Large intestine (tissue), 3 donors: ENCODE measurements at regions not wholly inside any gene's neighbourhood (a gene's known extent, or its start where the extent isn't known, plus 50 kb on each side); places are given as distances from the start of the nearest gene placed in this dataset.

Experiments
- DNase-seq, 2 donors: peaks; one replicate each; pipeline versions ENCODE4 v3.0.0 to v3.0.0-alpha.2; 2013
- H3K27ac ChIP-seq: one replicate; pipeline ENCODE4 v1.5.1; 2013; ENCODE audit warnings: low read length
- H3K27me3 ChIP-seq: 2 replicates; pipeline ENCODE4 v1.6.1; 2013; ENCODE audit warnings: low read length; ENCODE audit not compliant: control insufficient read depth, insufficient read depth
- H3K36me3 ChIP-seq: 2 replicates; pipeline ENCODE4 v1.6.1; 2013; ENCODE audit warnings: low read length; ENCODE audit not compliant: control insufficient read depth, insufficient read depth
- H3K4me1 ChIP-seq: one replicate; pipeline ENCODE4 v1.6.1; 2013; ENCODE audit warnings: low read length; ENCODE audit not compliant: control insufficient read depth, insufficient read depth
- H3K4me3 ChIP-seq: one replicate; pipeline ENCODE4 v1.5.1; 2013; ENCODE audit warnings: low read length
- H3K9me3 ChIP-seq: one replicate; pipeline ENCODE4 v1.6.1; 2013; ENCODE audit warnings: mild to moderate bottlenecking, low read depth, low read length, moderate library complexity; ENCODE audit not compliant: control insufficient read depth
- WGBS: methylation state at CpG from one replicate; pipeline ENCODE4 v1.1.5; 2013; ENCODE audit warnings: low lambda C conversion rate; ENCODE audit not compliant: insufficient coverage; 5-methylcytosine and 5-hydroxymethylcytosine counted together

DNA sequence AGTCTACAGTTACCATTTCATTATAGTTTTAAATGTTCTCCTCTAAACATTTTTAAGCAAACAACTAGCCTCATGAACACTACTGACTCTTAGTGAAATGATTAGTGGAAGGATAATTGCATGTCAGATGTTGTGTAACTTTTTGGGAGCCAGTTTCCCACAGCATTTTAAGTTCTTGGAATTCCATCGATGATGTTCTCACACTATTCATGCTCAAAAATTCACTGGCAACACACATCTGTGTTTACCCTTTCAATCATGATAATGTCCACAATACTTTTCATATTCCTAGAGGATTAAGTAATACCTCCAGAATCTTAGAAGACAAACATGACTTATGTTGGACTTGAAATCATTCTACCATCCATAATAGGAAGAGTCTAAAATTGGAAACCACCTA is 678.1 kb upstream of the ID4 start:
- Histone ChIP-seq H3K9me3 (no peaks in the 10 kb centered on the region), H3K4me1 (no peaks in the 10 kb centered on the region), H3K27ac (no peak overlapping the region), H3K4me3 (no peak overlapping the region), H3K36me3 (no peaks in the 10 kb centered on the region), H3K27me3 (no peaks in the 10 kb centered on the region)
- DNase-seq = no peak
- WGBS = no CpG with 5 or more reads among the region's 1 CpG

DNA sequence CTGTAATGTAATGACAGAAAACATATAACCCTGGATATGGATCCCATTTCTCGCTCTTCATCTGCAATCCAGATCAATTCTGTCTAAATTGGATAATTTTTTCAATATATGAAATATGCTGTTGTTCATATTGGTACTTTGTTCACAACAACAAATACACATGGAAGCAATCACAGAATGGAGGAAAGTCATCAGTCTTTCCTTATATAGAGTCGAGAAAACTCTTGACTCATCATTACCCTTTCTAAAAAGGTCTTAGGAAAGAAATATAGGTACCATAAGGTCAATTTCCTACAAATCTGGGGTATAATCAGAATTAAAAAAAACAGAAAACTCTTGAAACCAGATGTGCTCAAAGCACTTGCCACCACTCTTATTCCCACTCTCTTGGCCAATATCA is 677.6 kb upstream of the ID4 start:
- Histone ChIP-seq H3K4me3 (no peak overlapping the region), H3K36me3 (no peaks in the 10 kb centered on the region), H3K27ac (no peak overlapping the region), H3K9me3 (no peaks in the 10 kb centered on the region), H3K4me1 (no peaks in the 10 kb centered on the region), H3K27me3 (no peaks in the 10 kb centered on the region)
- no peak for DNase-seq
- WGBS = 100% methylated on average over 2 of the region's 2 CpGs

DNA sequence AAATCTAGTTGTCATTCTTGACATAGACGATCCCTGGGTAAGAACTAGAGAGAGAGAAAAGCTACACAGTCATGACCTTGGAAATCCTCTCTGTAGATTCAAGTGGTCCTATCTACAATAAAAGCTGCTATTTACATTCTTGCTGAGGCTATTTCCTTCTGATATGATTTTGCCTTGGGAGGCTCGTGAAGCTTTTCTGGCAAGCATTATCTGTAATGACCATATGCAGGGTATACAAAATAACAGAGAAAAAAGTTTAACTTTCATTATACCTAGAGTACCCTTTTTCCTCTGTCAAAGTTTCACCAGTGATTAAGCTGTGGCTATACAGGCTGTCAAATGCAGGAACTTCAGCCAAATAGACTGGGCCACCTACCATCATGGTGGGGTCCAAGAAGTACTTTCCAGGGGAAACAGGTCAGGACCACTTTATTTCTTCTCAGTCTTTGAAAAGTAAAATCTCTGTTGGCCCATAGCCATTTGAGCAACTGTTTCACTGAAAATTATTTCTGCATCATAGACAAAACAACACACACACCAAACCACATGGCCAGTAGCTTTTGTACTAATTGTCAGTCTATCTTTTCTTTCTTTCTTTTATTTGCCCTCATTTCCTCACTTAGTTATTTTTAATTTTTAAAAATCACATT is 677.0 kb upstream of the ID4 start:
- Histone ChIP-seq H3K36me3 (no peaks in the 10 kb centered on the region), H3K4me3 (no peak overlapping the region), H3K27me3 (no peaks in the 10 kb centered on the region), H3K4me1 (no peaks in the 10 kb centered on the region), H3K9me3 (no peaks in the 10 kb centered on the region), H3K27ac (no peak overlapping the region)
- DNase-seq = no peak
- 40% methylated on average over 1 of the region's 2 CpGs for WGBS

DNA sequence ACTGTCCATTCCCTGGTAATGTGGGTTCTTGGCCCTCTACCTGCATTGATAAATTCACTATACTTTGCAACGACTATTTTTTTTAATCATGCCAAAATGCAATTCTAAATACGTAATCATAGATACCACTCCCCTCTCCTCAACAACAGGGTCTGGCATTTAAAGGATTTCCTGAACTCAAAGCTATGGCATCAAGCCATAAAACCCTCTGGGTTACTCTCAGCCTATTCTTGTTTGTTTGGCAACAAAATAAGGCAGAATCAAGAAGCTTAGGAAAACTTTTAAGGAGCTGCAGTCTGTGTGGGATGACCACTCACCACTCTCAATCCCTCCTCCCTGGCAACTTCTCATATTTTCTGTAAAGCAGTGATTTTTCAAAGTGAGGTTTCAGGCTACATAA is 669.9 kb upstream of the ID4 start:
- 30% methylated on average over 2 of the region's 2 CpGs for WGBS

DNA sequence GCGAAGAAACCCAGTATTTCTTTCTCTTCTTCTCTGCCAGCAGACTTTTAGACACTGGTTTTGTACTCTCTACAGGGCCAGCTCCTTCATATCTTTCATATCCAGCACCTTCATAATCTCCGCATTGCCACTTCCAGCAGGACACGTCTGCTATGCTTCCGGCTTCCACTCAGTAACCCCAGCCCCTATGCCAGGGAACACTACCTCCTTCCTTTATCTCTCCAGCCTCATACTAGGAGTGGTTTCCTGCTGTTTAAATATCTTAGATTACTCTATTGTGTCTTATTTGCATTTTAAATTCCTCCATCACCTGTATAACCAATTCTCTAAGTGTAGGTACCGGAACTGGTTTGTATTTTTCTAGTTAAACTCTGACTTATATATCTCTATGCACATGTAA is 667.8 kb upstream of the ID4 start:
- Histone ChIP-seq H3K27me3 (no peaks in the 10 kb centered on the region), H3K27ac (no peak overlapping the region), H3K9me3 (no peaks in the 10 kb centered on the region), H3K4me1 (no peaks in the 10 kb centered on the region), H3K4me3 (no peak overlapping the region), H3K36me3 (no peaks in the 10 kb centered on the region)
- no peak for DNase-seq
- WGBS = 64% methylated on average over 4 of the region's 5 CpGs

More for the DNA sequence above, 669.9 kb upstream of the ID4 start:
- Histone ChIP-seq H3K36me3 (no peaks in the 10 kb centered on the region), H3K9me3 (no peaks in the 10 kb centered on the region), H3K27me3 (no peaks in the 10 kb centered on the region), H3K27ac (no peak overlapping the region), H3K4me3 (no peak overlapping the region), H3K4me1 (no peaks in the 10 kb centered on the region)
- DNase-seq = no peak

DNA sequence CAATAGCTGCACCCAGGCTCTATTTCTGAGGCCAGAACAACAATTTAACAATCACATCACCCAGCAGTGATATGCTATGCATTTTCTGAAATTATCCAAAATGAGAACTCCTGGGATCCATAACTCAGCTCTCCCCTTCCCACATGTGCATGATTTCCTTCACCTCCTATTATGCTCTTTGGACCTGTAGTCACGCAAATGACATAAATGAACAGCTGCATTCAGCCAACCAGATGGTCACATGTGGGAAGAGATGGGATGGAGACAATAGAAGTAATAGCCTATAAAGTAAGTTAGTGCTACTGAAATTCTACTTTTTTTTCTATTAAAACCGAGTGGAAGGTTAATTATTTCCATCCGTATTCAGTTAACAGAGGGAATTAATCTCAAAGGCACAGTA is 662.1 kb upstream of the ID4 start:
- WGBS = no CpG with 5 or more reads among the region's 3 CpGs
- no peak for DNase-seq
- Histone ChIP-seq H3K36me3 (no peaks in the 10 kb centered on the region), H3K27ac (no peak overlapping the region), H3K27me3 (no peaks in the 10 kb centered on the region), H3K9me3 (no peaks in the 10 kb centered on the region), H3K4me1 (no peaks in the 10 kb centered on the region), H3K4me3 (no peak overlapping the region)

DNA sequence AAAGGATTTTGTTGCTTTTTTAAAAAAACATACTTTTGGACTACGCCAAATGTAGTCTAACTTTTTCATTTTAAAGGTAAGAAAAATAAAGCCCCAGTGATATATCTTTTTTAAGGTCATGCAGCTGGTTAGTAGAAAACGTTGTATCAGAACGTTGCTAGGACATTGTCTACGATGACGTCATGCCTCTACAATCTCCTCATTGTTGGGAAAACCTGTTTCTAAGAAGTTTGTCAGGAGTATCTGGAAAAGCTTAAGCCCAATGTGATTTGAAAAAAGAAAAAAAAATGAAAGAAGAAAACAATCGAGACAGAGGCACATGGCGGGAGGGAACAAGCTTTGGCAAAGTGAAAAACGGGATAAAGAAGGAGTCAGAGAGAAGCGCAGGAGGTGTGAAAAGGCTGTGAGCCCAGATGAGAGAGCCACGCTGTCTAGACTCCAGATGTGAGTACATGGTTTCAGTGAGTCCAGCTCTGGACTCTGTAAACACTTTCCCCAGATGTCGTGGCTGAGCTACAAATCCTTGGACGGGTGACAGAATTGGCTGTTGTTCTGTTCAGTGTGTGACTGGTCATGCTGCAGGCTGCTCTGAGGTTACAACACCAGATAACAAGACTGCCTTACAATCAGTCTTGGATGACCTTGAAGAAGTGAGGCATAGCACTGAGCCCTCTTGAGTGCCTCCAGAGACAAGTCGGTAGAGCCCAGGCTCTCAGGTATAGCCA is 656.7 kb upstream of the ID4 start:
- no peak overlapping the region for H3K4me3 ChIP-seq
- H3K9me3 ChIP-seq = no peaks in the 10 kb centered on the region
- H3K4me1 ChIP-seq = no peaks in the 10 kb centered on the region
- WGBS = 90% methylated on average over 7 of the region's 13 CpGs
- no peak overlapping the region for H3K27ac ChIP-seq
- DNase-seq = peak; percentile 31 to 50
- no peaks in the 10 kb centered on the region for H3K36me3 ChIP-seq
- no peaks in the 10 kb centered on the region for H3K27me3 ChIP-seq

DNA sequence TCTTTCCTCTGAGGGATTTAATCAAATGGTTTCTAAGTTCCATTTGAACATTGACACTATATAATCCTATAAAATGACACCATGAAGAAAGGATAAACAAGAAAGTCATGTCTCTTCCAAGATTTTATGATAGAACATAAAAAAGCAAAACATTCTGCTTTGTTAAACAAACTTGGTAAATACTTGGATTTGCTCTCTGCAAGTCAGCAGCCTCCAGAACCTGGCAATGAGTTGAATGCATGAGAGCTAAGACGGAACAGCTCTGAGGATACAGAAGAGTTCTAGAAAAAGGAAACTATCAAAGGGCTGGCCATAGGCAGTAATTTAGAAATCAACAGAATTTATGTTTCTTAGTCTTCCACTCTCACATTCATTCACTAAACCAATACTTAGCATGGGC is 656.0 kb upstream of the ID4 start:
- no peaks in the 10 kb centered on the region for H3K27me3 ChIP-seq
- H3K9me3 ChIP-seq = no peaks in the 10 kb centered on the region
- no CpG with 5 or more reads among the region's 1 CpG for WGBS
- no peaks in the 10 kb centered on the region for H3K4me1 ChIP-seq
- DNase-seq = peak; percentile 4 to 11
- no peaks in the 10 kb centered on the region for H3K36me3 ChIP-seq
- no peak overlapping the region for H3K27ac ChIP-seq
- H3K4me3 ChIP-seq = no peak overlapping the region

DNA sequence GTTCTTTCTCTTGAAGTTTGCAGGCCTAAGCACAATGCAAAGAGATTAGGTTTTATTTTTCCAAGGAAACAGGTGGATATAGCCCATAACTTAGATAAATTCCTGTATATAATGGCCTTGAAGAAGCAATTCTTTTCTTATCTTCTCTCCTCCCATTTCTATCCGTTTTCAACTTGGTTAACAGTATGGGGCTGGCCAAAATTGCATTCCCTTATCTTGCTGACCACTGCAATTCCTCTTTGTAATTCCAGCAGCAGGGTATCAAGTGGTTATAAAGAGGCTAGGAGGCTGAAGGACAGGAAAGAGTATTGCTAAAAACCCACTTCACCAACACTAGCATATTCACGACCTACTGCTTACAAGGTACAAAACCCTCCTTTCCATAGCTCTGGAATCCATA is 643.5 kb upstream of the ID4 start:
- Histone ChIP-seq H3K9me3 (no peaks in the 10 kb centered on the region), H3K36me3 (no peaks in the 10 kb centered on the region), H3K27ac (no peak overlapping the region), H3K4me3 (no peak overlapping the region), H3K4me1 (no peaks in the 10 kb centered on the region), H3K27me3 (no peaks in the 10 kb centered on the region)
- DNase-seq = no peak
- no CpG with 5 or more reads among the region's 2 CpGs for WGBS

DNA sequence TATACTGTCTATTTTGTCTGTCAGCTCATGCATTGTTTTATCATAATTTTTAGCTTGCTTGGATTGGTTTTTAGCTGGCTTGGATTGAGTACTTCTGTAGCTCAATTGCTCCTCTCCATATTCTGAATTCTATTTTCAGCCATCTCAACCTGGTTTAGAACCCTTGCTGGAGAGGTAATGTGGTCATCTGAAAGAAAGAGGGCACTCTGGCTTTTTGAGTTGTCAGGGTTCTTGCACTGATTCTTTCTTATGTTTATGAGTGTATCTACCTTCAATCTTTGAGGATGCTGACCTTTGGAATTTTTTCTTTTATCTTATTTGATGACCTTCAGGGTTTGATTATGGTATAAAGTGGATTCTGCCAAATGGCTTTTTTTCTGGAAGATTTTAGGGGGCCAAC is 632.7 kb upstream of the ID4 start:
- no peak for DNase-seq
- H3K9me3 ChIP-seq = peaks cover 3% of the 10 kb centered on the region
- no peak overlapping the region for H3K4me3 ChIP-seq
- no peaks in the 10 kb centered on the region for H3K36me3 ChIP-seq
- no peaks in the 10 kb centered on the region for H3K27me3 ChIP-seq
- H3K27ac ChIP-seq = no peak overlapping the region
- no peaks in the 10 kb centered on the region for H3K4me1 ChIP-seq

DNA sequence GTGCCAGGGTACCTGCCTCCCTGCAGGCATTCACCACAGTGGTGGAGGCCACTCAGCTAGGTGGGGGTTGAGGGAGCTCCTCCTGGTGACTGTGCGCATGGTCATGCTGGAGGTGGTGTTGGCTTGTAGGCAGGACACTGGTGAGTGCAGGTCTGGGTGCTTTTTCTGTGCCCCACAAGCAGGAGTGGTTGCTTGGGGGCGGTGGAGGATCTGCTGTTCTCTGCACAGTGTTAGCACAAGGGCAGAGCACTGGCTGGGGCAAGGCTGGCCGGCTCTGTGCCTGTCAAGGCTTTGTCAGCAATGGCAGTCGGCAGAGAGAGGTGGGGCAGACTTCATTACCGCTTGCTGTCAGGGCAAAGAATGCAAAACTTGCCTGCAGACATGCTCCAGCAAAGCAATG is 632.1 kb upstream of the ID4 start:
- H3K36me3 ChIP-seq = no peaks in the 10 kb centered on the region
- H3K27ac ChIP-seq = no peak overlapping the region
- WGBS = no CpG with 5 or more reads among the region's 5 CpGs
- H3K27me3 ChIP-seq = no peaks in the 10 kb centered on the region
- H3K4me3 ChIP-seq = no peak overlapping the region
- H3K4me1 ChIP-seq = no peaks in the 10 kb centered on the region
- no peak for DNase-seq
- peaks cover 3% of the 10 kb centered on the region for H3K9me3 ChIP-seq
